HG03378 (cell line): ENCODE measurements at regions not wholly inside any gene's neighbourhood (a gene's known extent, or its start where the extent isn't known, plus 50 kb on each side); places are given as distances from the start of the nearest gene placed in this dataset.

Source experiments
- ATAC-seq: cut with Tn5 transposase; IDR thresholded peaks from one replicate; pipeline ENCODE4 v1.9.1; 2021; ENCODE audit warnings: mild to moderate bottlenecking, moderate library complexity; ENCODE audit not compliant: unreplicated experiment

DNA sequence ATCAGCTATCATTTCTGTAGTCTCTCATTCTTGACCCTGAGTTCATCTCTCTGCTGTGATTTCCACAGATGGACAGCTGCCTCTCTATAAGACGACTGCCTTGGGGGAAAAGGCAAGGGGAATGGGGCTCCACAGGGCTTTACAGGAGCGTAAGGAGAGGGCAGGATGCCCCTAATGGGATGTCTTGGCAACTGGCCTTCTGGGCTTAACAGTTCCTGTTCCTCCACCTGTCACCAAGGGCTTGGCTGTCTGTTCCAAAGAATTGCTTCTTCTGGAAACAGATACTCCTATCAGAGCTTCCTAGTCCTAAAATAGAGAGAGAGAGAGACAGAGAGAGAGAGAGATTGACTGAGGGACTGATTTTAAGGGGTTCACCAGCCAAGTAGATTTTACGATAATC, 181.9 kb downstream of the TMEM200A start:
- no peak for ATAC-seq

DNA sequence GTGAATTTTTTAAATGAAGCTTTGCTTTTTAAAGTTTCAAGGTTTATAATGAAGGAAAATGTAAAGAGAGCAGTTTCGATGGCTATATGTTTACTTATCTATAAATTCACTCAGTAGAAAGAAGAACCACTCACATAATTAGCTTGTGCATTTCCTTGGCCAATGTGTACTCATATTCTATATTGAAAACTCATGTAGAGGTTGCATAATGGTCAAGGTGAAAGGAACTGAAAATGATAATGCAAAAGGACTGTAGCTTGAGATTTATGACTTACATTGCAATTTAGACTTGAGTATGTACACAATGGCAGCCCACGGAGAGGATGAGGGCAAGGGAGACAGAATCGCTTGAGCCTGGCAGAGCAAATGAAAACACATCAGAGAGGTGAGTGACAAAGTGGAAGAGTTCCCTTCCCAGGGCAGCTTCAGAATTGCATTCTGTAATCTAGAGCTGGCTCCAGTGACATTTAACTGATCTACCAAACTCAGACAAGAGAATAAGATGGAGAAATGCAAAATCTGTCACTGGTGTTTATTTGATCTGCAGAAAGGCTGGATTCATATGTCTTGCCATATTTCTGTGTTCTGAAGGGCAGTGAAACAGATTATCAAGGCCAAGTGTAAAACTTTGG, 191.8 kb downstream of the TMEM200A start:
- no peak for ATAC-seq

DNA sequence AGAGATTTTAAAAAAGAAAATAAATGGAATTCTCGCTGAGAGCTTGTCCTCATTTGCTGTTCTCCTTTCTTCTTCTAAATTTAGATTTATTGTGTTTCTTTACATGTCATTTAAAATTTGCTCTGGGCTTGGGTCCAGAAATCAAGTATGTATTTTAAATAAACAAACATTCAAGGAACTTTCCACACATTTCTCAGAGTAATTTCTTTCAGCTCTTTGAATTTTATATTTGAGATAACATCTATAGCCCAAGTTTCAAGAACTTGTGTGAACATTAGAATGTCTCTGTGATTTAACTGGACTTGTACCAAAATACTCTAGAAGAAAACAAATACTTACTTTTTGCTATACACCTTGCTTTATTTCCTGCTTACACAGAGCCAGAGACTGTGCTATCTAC, 192.3 kb downstream of the TMEM200A start:
- no peak for ATAC-seq

DNA sequence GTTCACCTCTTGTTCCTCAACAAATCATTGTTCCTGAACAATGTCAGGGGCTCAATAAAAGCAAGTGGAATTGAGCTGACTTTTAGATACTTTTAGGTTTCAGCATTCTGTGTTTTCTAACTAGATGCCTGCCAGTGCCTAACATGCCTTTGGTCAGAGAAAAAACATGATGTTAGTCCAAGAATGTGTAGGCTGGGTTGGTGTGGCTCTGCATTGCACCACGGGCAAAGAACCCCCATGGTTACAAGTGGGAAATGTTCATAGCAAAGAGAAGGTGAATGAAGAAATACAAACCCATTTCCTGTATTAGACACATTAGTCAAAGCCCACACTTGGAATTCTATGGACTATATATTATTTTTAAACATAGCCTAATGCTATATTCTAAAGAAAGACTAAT, 193.3 kb downstream of the TMEM200A start:
- no peak for ATAC-seq

DNA sequence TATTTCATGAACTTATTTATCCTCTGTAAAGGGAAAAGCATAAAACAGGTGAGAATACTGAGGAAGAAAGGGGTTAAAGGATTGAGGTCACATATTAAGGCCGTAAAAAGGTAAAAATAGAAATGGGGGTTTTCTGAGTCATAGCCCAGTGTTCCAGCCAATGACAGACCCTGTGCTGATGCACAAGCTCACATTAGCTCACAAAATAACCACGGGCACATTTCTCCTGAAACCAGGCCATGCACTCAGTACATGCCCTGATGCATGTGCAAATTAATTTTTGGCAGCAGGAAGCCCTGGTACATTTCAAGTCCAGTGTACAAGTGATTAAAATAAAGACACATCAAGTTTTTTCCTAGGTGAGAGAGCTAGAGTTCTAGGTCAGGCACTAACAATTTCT, 194.4 kb downstream of the TMEM200A start:
- ATAC-seq: no peak

DNA sequence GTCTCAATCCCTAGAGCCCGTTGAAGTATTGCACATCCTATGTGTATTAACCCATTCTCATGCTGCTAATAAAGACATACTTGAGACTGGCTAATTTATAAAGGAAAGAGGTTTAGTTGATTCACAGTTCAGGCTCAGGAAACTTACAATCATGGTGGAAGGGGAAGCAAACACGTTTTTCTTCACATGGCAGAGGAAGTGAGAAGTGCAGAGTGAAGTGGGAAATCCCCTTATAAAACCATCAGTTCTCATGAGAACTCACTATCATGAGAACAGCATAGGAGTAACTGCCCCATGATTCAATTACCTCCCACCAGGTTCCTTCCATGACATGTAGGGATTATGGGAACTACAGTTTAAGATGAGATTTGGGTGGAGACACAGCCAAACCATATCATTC, 195.3 kb downstream of the TMEM200A start:
- ATAC-seq: peak; percentile 49

DNA sequence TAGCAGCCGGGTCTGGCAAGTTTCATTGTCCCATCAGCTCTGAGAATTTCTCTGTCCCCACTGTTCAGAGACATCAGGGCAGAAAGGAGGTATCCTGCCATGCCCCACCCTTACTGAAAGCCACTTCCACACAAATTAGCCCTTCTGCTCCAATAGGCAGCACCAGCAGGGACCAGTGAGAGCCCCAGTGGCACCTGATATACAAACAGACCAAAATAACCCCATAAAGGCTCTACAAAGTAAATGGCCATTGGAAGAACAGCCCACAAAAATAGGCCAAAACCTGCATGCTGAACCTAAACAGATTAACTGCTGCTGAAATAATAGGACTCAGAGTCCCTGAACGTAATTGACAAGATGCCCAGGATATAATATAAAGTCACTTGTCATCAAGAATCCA, 199.9 kb downstream of the TMEM200A start:
- ATAC-seq: no peak

DNA sequence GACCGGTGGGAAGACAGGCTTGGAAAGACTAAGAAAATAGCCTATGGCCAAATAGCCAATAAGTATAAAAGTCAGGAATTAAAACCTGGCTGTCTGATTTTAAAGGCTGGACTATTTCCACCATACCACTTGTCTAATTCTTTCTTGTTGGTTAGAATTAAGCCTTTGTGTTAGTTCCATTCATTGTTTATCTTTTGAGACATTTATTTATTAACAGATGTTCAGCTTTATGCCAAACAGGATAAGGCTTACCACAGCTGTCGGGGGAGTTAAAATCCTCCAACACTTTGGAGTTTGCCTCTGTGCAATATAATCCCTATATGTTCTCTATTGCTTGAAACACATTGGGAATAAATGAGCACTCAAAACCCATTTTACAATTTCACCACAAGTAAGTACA, 208.3 kb downstream of the TMEM200A start:
- no peak for ATAC-seq

DNA sequence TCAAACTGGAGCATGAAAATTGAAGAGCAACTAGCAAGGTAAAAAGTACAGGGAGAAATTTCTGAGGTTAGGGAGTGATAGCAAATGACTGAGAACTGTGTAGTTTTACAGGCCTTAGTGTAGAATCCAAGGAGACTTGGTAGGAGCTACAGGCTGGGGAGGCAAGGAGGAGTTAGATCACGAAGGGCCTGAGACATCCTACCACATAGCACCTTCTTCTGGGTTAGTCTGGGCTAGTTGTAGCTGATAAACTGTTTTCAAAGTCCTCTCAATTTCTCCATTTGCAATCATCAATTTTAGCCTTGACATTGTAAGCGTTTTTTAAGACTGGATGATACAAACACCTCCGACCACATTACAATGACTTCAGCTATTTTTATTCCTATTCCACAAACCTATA, 209.7 kb downstream of the TMEM200A start:
- ATAC-seq: no peak

DNA sequence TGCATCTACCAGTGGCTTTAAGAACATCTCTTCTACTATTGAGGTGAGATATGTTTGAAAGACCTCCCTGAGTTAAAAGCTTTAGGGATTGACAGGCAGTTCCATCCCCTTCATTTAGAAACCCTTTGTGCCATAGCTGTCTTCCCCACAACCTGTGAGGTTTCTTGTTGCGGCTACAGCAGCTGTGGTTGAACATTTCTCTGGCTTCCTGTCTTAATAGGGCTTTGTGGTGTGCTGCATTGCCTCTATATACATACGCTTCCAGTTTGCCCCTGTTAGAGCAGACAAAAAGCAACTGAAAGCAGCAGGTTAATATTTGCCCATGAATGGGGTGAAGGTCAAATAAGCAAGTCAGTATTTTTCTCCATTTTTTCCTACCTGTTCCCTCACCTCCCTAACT, 210.2 kb downstream of the TMEM200A start:
- peak; percentile 99 for ATAC-seq

DNA sequence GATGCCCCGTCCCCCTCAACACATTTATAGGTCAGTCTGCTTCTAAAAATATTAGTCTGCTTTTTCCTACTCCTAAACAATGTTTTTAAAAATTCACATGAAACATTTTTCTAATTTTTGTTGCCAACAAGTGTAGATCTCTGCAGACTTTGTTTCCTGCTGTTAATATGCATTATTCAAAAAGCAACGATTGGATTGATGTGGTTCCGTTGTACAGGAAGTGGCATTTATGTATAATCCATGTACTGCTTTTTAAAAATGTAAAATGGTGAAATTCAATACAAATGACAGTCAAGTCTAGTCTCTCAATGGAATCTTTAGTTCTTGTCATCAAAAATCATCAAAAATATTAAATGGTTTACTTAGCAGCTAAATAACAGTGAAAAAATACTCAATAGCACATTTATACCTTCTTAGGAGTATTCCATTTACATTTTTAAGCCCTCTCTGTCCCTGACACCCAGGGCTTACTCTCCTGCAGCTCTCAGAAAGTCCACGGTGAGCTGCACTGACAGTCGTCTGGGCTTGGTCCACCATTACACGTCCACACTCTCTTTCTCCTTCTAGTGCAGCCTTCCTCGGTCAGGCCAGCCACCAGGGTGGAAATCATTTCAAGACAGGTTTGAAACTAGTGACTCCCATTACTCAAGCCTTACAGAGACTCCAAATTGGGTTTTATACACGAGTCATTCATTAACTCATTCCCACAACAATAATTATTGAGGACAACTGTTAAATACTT, 211.5 kb downstream of the TMEM200A start:
- ATAC-seq: no peak

GRCh38 chr6:130578713-130579112, 212.9 kb downstream of the TMEM200A start:
- no peak for ATAC-seq

DNA sequence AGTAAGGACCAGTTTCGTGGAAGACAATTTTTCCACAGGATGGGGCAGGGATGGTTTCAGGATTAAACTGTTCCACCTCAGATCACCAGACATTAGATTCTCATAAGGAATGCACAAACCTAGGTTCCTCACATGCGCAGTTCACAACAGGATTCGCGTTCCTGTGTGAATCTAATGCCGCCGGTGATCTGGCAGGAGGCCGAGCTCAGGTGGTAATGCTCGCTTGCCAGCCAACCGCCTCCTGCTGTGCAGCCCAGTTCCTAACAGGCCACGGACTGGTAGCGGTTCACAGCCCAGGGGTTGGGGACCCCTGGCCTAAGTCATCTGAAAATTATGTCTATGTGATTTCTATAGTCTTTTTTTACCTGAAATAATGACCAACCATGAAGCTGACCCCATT, 217.5 kb downstream of the TMEM200A start:
- ATAC-seq: no peak

- no peak for ATAC-seq
Observed at GRCh38 chr6:130585587-130585986, 219.8 kb downstream of the TMEM200A start.

DNA sequence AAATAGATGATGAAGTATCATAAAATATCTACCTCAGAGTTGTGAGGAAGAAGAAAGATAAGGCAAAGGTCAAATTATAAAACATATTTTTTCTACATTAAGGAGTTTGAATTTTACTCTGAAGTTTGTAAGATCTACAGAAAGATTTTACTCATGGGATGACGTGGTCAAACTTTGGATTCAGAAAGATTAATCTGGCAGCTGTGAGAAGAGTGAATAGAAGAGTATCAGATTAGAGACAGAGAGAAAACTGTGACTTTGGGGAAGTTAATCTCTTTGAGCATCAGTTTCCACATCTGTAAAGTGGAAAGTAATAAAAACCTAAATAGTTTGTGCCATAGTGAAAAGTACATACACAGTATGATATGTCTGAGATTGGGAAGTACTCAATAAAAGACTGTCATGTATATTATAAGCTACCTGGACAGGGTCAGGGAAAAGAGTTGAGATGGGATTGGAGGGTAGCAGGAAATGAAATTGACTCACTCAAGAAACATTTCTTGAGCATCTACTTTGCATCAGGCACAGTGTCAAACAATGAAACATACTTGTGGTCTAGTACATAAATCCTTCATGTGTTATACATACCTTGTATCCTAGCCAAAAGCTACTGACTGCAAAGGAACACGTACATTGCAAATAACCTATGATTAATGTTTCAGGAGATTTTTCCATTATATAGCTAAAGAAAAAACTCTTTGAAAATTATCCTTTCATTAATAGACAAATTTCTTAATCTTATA, 222.1 kb downstream of the TMEM200A start:
- no peak for ATAC-seq

DNA sequence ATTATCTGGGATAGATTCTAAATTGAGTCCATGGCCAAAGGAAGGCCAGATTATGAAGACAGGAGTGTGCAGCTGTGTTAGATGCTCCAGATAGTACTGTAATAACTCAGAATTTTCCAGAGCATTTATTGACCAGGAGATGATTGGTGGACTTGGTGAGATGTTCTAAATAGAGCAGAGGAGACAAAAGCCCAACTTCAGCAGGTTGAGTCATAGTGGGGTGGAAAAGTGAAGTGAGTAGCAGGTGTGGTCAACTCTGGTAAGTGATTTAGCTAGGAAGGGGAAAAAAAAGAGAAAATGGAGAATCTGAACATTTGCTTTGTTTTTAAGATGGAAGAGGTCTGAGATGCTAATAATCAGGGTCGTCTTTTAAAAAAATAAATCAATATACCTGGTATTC, 227.4 kb downstream of the TMEM200A start:
- ATAC-seq: peak; percentile 68

- ATAC-seq: no peak
Observed at GRCh38 chr6:130593948-130594347, 228.1 kb downstream of the TMEM200A start.

DNA sequence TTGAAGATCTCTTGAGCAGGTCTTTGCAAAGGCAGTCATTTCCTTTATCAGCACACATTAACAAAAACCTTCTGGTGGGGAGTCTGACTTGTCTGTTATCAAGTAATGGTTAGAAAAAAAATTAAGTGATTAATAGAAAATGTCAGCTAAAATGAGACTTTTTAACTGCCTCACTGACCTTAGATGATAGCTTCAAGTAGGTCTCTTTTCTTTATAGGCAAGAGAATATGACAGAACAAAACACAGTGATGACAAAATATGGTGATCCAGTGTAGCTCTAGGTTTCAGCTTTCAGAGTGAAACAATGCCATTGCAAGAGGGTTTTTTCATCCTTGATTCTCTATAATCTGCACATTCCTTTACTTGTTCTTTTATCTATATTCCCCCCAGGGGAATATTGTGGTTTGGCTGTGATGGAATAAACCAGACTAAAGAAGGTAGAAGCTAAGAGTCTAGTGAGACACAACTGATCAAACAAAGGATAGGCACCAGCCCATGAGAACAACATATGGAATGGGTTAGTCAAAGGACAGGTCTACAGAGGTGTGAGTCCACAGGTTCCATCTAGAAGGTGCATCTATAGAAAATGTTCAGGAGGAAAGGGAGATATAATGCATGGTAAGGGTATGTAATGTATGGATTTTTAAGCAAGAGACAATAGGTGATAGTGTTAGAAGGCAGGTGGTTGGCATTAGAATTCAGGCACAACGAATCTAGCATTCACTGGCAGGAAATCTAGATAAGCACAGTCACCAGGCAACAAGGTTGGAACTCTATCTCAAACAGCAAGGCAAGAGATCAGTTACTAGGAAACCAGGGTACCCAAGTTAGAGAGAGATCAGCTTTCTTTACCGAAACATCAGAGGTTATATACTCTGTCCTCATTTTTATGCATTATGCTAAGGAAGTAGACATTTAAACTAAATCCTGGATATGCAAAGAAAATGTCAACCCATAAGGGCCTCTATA, 228.9 kb upstream of the SMLR1 start:
- ATAC-seq: no peak

GRCh38 chr6:130600880-130601341, 226.3 kb upstream of the SMLR1 start:
- no peak for ATAC-seq

DNA sequence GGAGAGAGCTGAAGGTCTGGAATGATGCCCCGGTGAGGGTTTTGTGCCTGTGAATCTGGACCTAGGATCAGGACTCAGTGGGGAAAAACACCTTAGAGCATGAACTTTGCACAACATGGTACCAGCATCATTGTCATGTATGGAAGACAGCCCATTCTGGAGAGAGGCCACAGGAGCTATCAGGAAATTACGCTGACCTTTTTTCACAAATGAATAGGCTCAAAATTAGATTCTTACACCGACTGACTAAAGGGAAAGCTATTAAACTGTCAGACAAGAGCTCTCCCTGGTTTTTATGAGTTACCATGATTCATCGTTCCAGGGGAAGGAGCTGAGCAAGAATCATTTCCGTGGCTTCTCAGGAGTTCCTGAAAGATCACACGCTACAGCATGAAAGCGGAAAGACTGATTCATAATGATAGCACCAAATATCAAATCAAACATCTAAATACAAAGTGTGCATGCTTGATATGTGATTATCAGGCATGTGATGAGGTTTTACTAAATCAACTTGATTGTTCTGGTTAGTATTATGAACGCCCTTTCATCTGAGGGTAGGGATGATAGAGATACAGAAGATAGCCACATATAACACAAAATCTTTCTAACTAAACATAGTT, 224.9 kb upstream of the SMLR1 start:
- no peak for ATAC-seq
